H1 (cell line): ENCODE measurements at regions not wholly inside any gene's neighbourhood (a gene's known extent, or its start where the extent isn't known, plus 50 kb on each side); places are given as distances from the start of the nearest gene placed in this dataset.

Source experiments
- BACH1 ChIP-seq: IDR thresholded peaks from 2 replicates; pipeline ENCODE4 v1.6.1; 2012; ENCODE audit warnings: low read length, improper control_type of control experiment
- CHD2 ChIP-seq: IDR thresholded peaks from 2 replicates; pipeline ENCODE4 v1.6.1; 2012; ENCODE audit warnings: low read length, improper control_type of control experiment
- CREB1 ChIP-seq: IDR thresholded peaks from 2 replicates; pipeline ENCODE4 v1.6.1; 2012; ENCODE audit warnings: inconsistent platforms
- KDM5A ChIP-seq: fragments of 200-600 bp; IDR thresholded peaks from 2 replicates; pipeline ENCODE4 v1.7.1; 2012; ENCODE audit warnings: mild to moderate bottlenecking, low read length, inconsistent platforms, mixed read lengths
- POU5F1 ChIP-seq: IDR thresholded peaks from 2 replicates; pipeline ENCODE4 v1.6.1; 2011; ENCODE audit warnings: low read depth, mild to moderate bottlenecking, low read length, moderate library complexity
- TBP ChIP-seq: IDR thresholded peaks from 2 replicates; pipeline ENCODE4 v1.6.1; 2011; ENCODE audit warnings: low read depth, low read length, improper control_type of control experiment
- TF ChIP-seq, protein P1 (sequence below): IDR thresholded peaks from 2 replicates; pipeline ENCODE4 v1.6.1; 2012; ENCODE audit warnings: inconsistent platforms
- TF ChIP-seq, protein P2 (sequence below): IDR thresholded peaks from 2 replicates; pipeline ENCODE4 v1.6.1; 2011; ENCODE audit warnings: low read length, improper control_type of control experiment

DNA sequence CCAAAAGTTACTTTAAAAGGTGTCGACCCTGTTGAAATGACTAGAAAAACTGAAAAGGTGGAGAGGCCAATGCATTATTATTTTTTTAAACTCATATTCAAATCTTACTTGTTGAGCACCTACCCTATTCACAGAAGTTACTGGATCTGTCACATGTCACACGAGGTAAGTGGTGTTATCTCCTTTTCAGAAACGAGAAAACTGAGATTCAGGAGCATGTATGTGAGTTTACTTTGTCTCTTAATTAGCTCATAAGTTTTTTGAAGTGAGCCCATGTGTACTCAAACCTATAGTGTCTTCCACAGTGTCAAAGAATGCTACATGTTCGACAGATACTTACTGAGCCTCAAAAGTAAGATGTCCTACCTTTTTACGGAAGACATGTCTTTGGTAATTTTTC lies 81.8 kb upstream of the EGLN3 start (continued):
- TF ChIP-seq CREB1 (no peak), POU5F1 (no peak), TBP (no peak), BACH1 (no peak), CHD2 (no peak), KDM5A (no peak)
- TF ChIP-seq, protein P1, sequence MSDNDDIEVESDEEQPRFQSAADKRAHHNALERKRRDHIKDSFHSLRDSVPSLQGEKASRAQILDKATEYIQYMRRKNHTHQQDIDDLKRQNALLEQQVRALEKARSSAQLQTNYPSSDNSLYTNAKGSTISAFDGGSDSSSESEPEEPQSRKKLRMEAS = no peak
- TF ChIP-seq, protein P2, sequence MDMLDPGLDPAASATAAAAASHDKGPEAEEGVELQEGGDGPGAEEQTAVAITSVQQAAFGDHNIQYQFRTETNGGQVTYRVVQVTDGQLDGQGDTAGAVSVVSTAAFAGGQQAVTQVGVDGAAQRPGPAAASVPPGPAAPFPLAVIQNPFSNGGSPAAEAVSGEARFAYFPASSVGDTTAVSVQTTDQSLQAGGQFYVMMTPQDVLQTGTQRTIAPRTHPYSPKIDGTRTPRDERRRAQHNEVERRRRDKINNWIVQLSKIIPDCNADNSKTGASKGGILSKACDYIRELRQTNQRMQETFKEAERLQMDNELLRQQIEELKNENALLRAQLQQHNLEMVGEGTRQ = no peak
